ENCODE measurements at regions not wholly inside any gene's neighbourhood (a gene's known extent, or its start where the extent isn't known, plus 50 kb on each side); places are given as distances from the start of the nearest gene placed in this dataset.

GRCh38 chr2:11048335-11049008 is 106.8 kb upstream of the SLC66A3 start:
- Histone ChIP-seq H3K4me3 (ENCODE audit: insufficient read depth, low read depth, low read length) (no peak overlapping the region), H3K56ac (ENCODE audit: extremely low read depth, insufficient read depth, low read length) (no peak overlapping the region), H3K4me1 (ENCODE audit: control insufficient read depth, insufficient read depth, low read length) (no peaks in the 10 kb centered on the region), H3K4ac (ENCODE audit: low read depth, low read length) (no peak overlapping the region), H2BK15ac (ENCODE audit: low read depth, low read length) (no peak overlapping the region), H3K79me1 (ENCODE audit: low read depth in 1 of 2, low read length in 2 of 2) (no peaks in the 10 kb centered on the region), H4K91ac (ENCODE audit: insufficient read depth, low read depth, low read length) (no peak overlapping the region), H3K9me1 (ENCODE audit: insufficient read depth, low read length) (no peaks in the 10 kb centered on the region), H3K4me2 (ENCODE audit: low read depth, low read length) (no peak overlapping the region), H2BK120ac (ENCODE audit: low read depth, low read length) (no peak overlapping the region), H3K18ac (ENCODE audit: low read depth, low read length) (no peak overlapping the region), H3K27ac (ENCODE audit: insufficient read depth, low read length) (no peak overlapping the region), H2BK20ac (ENCODE audit: low read depth, low read length) (no peak overlapping the region), H2AK9ac (replicated peaks; ENCODE audit: low read depth, low read length, poor library complexity) (no peak overlapping the region), H3K36me3 (ENCODE audit: control insufficient read depth, insufficient read depth, low read length) (no peaks in the 10 kb centered on the region), H2AFZ (replicated peaks; ENCODE audit: low read length, poor library complexity) (no peak overlapping the region), H4K8ac (ENCODE audit: low read depth in 2 of 2, low read length in 2 of 2) (no peak overlapping the region), H3K9me3 (ENCODE audit: control insufficient read depth, insufficient read depth, low read length) (no peaks in the 10 kb centered on the region), H3K14ac (replicated peaks; ENCODE audit: low read depth, low read length) (no peak overlapping the region), H3K27me3 (ENCODE audit: control insufficient read depth, insufficient read depth, low read length) (peaks cover 11% of the 10 kb centered on the region), H4K20me1 (ENCODE audit: insufficient read depth, low read length) (no peaks in the 10 kb centered on the region), H4K5ac (ENCODE audit: low read depth, low read length) (no peak overlapping the region), H2AK5ac (ENCODE audit: low read depth, low read length) (no peak overlapping the region), H3K23ac (ENCODE audit: low read depth, low read length) (no peak overlapping the region), H3K9ac (ENCODE audit: low read depth, low read length) (no peak overlapping the region), H2BK5ac (ENCODE audit: low read depth, low read length, poor library complexity, severe bottlenecking) (no peak overlapping the region)
- BruUV-seq (replicated peaks) = no TSS peak
- in situ Hi-C loops (cut with MboI; ENCODE audit: low sequenced_read_pairs) (no loop called here), dilution Hi-C loops (cut with HindIII; ENCODE audit: low sequenced_read_pairs, unreplicated experiment) (no loop called here), intact Hi-C loops (cut with micrococcal nuclease) (no loop called here)
- DNase-seq (no peak), ATAC-seq (ENCODE audit: low read depth) (no peak)
- TF ChIP-seq CEBPB (IDR thresholded peaks at IDR 0.05; ENCODE audit: low read depth, low read length) (no peak), CHD1 (IDR thresholded peaks at IDR 0.05; ENCODE audit: low read depth, low read length) (no peak), CTCF (conservative IDR thresholded peaks at IDR 0.05; ENCODE audit: low read depth, low read length) (no peak), FOS (IDR thresholded peaks at IDR 0.05; ENCODE audit: low read depth, low read length) (no peak), MAZ (IDR thresholded peaks at IDR 0.05; ENCODE audit: borderline replicate concordance, low read depth, low read length) (no peak), RFX5 (IDR thresholded peaks at IDR 0.05; ENCODE audit: low read depth, low read length) (no peak), USF2 (IDR thresholded peaks at IDR 0.05; ENCODE audit: low read depth, low read length) (no peak), BHLHE40 (IDR thresholded peaks at IDR 0.05; ENCODE audit: low read depth, low read length) (no peak), NFE2L2 (IDR thresholded peaks at IDR 0.05; ENCODE audit: low read depth, low read length) (no peak), POLR2A (IDR thresholded peaks at IDR 0.05; ENCODE audit: low read depth, low read length) (no peak), MXI1 (IDR thresholded peaks at IDR 0.05; ENCODE audit: borderline replicate concordance, low read depth, low read length) (no peak), RCOR1 (IDR thresholded peaks at IDR 0.05; ENCODE audit: insufficient replicate concordance, low read length) (no peak), SMC3 (IDR thresholded peaks at IDR 0.05; ENCODE audit: low read depth, low read length) (no peak), RAD21 (IDR thresholded peaks at IDR 0.05; ENCODE audit: low read length) (no peak), MAFK (IDR thresholded peaks at IDR 0.05; ENCODE audit: low read depth, low read length) (no peak), ELK1 (IDR thresholded peaks at IDR 0.05; ENCODE audit: borderline replicate concordance, low read depth, low read length) (no peak)
- POLR2A ChIA-PET (ENCODE audit: unreplicated experiment) = no interaction called here
- WGBS, 2 experiments (ENCODE audit: extremely low coverage in 2 of 2, insufficient read length in 1 of 2) = 90% methylated on average over 2 of the region's 14 CpGs; no CpG with 5 or more reads in 1 of the 2 experiments
- CTCF ChIA-PET = no interaction called here
